K562 (cell line): ENCODE measurements at regions not wholly inside any gene's neighbourhood (a gene's known extent, or its start where the extent isn't known, plus 50 kb on each side); places are given as distances from the start of the nearest gene placed in this dataset.

Experiments
- ATF3 ChIP-seq, 2 experiments: fragments of 450-650 bp in 1 of 2; sonication (generic) in 1 of 2; formaldehyde crosslinking in 1 of 2; IDR thresholded peaks in 1 of 2; conservative IDR thresholded peaks in 1 of 2; 2 replicates each; pipeline versions ENCODE4 v1.6.1 to v1.8.1; 2016 to 2023; ENCODE audit warnings: mild to moderate bottlenecking in 2 of 2, moderate library complexity in 2 of 2, inconsistent platforms in 1 of 2, missing genetic modification reagents in 1 of 2
- CHD2 ChIP-seq: IDR thresholded peaks from 2 replicates; pipeline ENCODE4 v1.6.1; 2011; ENCODE audit warnings: low read depth, low read length
- CHD7 ChIP-seq: fragments of 200-600 bp; sonication (generic); IDR thresholded peaks from one replicate; pipeline ENCODE4 v1.6.1; 2012; ENCODE audit warnings: mild to moderate bottlenecking, low read depth, low read length, inconsistent platforms
- DDX20 ChIP-seq: fragments of 450-650 bp; IDR thresholded peaks from 2 replicates; pipeline ENCODE4 v1.6.1; 2016; ENCODE audit warnings: missing genetic modification characterization, low read depth, mild to moderate bottlenecking, missing compliant biosample characterization, moderate library complexity
- DNMT1 ChIP-seq: fragments of 450-650 bp; IDR thresholded peaks from 2 replicates; pipeline ENCODE4 v1.6.1; 2016; ENCODE audit warnings: antibody characterized with exemption, mild to moderate bottlenecking
- GABPB2 ChIP-seq: fragments of 250-450 bp; sonication (Bioruptor Pico); conservative IDR thresholded peaks from 2 replicates; pipeline ENCODE4 v1.5.1; 2021; ENCODE audit warnings: mild to moderate bottlenecking
- KHSRP ChIP-seq: fragments of 450-650 bp; IDR thresholded peaks from 2 replicates; pipeline ENCODE4 v1.6.1; 2017
- KLF6 ChIP-seq: fragments of 250-450 bp; sonication (Bioruptor Pico); IDR thresholded peaks from 2 replicates; pipeline ENCODE4 v1.4.0; 2020; ENCODE audit warnings: mild to moderate bottlenecking, moderate library complexity, borderline replicate concordance
- NFE2 ChIP-seq: IDR thresholded peaks from 2 replicates; pipeline ENCODE4 v1.6.1; 2014; ENCODE audit warnings: antibody characterized with exemption, low read depth
- NFIX ChIP-seq: fragments of 250-450 bp; sonication (Bioruptor Pico); IDR thresholded peaks from 2 replicates; pipeline ENCODE4 v1.4.0; 2020; ENCODE audit warnings: low read depth, mild to moderate bottlenecking, moderate library complexity
- RB1 ChIP-seq: fragments of 450-650 bp; IDR thresholded peaks from 2 replicates; pipeline ENCODE4 v1.6.1; 2017; ENCODE audit warnings: low read depth, mild to moderate bottlenecking
- SPI1 ChIP-seq: IDR thresholded peaks from 2 replicates; pipeline ENCODE4 v1.6.1; 2011; ENCODE audit warnings: low read depth, low read length, control low read depth, borderline replicate concordance
- ZBTB17 ChIP-seq: fragments of 450-650 bp; formaldehyde crosslinking; IDR thresholded peaks from 2 replicates; pipeline ENCODE4 v1.4.0; 2020; ENCODE audit warnings: mild to moderate bottlenecking
- ZNF263 ChIP-seq: sonication (generic); formaldehyde crosslinking; IDR thresholded peaks from 2 replicates; pipeline ENCODE4 v1.8.0; 2022; ENCODE audit warnings: mild to moderate bottlenecking, missing genetic modification reagents, borderline replicate concordance
- ZNF551 ChIP-seq: fragments of 250-450 bp; sonication (Bioruptor Pico); IDR thresholded peaks from 2 replicates; pipeline ENCODE4 v1.5.0; 2021; ENCODE audit warnings: mild to moderate bottlenecking, moderate library complexity
- ZNF785 ChIP-seq: fragments of 250-450 bp; sonication (Bioruptor Pico); IDR thresholded peaks from 2 replicates; pipeline ENCODE4 v1.4.0; 2020; ENCODE audit warnings: mild to moderate bottlenecking

GRCh38 chr7:25495342-25496250 is 267.3 kb upstream of the NPVF start (continued):
- no peak for TF ChIP-seq GABPB2 (CRISPR knock-in tag)
- TF ChIP-seq ZNF263 (CRISPR knock-in tag), result peak; percentile 96
- no peak for TF ChIP-seq KLF6 (CRISPR knock-in tag)
- TF ChIP-seq NFIX (CRISPR knock-in tag), result no peak
- peak; percentile 70 for TF ChIP-seq ZBTB17 (CRISPR knock-in tag)
- TF ChIP-seq ZNF551, result no peak
- TF ChIP-seq KHSRP, result peak; percentile 65; the same call in 1 of the 2 replicates
- no peak for TF ChIP-seq DDX20 (tag)
- TF ChIP-seq CHD7, result no peak
- TF ChIP-seq DNMT1, result no peak
- no peak for TF ChIP-seq CHD2
- peak; percentile 68 for TF ChIP-seq RB1
- TF ChIP-seq NFE2, result peak; percentile 47; the same call in 1 of the 2 replicates
- TF ChIP-seq ZNF785 (CRISPR knock-in tag), result no peak
- TF ChIP-seq SPI1, result no peak
- TF ChIP-seq ATF3 (IDR thresholded peaks at IDR 0.05), result no peak; the same call in 1 of the 2 replicates
- peak; percentile 79 for TF ChIP-seq ATF3 (CRISPR knock-in tag; conservative IDR thresholded peaks at IDR 0.05)
